ENCODE measurements at regions not wholly inside any gene's neighbourhood (a gene's known extent, or its start where the extent isn't known, plus 50 kb on each side); places are given as distances from the start of the nearest gene placed in this dataset.

DNA sequence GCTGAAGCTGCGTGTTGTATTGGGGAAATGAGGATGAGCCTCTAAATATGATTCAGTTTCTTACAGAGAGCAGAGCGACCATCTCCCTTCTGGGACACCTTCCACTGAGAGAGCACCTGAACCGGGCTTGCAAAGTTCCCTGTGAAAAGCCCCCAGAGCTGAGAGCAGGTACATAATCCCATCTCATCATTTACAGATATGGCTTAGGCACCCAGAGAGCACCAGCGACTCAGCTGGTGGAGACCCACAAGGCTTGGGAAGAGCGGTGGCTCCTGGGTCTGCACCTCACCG lies 324.3 kb upstream of the IRX4 start (continued):
- TF ChIP-seq, protein P1, sequence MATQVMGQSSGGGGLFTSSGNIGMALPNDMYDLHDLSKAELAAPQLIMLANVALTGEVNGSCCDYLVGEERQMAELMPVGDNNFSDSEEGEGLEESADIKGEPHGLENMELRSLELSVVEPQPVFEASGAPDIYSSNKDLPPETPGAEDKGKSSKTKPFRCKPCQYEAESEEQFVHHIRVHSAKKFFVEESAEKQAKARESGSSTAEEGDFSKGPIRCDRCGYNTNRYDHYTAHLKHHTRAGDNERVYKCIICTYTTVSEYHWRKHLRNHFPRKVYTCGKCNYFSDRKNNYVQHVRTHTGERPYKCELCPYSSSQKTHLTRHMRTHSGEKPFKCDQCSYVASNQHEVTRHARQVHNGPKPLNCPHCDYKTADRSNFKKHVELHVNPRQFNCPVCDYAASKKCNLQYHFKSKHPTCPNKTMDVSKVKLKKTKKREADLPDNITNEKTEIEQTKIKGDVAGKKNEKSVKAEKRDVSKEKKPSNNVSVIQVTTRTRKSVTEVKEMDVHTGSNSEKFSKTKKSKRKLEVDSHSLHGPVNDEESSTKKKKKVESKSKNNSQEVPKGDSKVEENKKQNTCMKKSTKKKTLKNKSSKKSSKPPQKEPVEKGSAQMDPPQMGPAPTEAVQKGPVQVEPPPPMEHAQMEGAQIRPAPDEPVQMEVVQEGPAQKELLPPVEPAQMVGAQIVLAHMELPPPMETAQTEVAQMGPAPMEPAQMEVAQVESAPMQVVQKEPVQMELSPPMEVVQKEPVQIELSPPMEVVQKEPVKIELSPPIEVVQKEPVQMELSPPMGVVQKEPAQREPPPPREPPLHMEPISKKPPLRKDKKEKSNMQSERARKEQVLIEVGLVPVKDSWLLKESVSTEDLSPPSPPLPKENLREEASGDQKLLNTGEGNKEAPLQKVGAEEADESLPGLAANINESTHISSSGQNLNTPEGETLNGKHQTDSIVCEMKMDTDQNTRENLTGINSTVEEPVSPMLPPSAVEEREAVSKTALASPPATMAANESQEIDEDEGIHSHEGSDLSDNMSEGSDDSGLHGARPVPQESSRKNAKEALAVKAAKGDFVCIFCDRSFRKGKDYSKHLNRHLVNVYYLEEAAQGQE (IDR thresholded peaks at IDR 0.05; ENCODE audit: unreplicated experiment) = no peak
- TF ChIP-seq POLR2AphosphoS5 (IDR thresholded peaks at IDR 0.05; ENCODE audit: low read depth) = no peak

DNA sequence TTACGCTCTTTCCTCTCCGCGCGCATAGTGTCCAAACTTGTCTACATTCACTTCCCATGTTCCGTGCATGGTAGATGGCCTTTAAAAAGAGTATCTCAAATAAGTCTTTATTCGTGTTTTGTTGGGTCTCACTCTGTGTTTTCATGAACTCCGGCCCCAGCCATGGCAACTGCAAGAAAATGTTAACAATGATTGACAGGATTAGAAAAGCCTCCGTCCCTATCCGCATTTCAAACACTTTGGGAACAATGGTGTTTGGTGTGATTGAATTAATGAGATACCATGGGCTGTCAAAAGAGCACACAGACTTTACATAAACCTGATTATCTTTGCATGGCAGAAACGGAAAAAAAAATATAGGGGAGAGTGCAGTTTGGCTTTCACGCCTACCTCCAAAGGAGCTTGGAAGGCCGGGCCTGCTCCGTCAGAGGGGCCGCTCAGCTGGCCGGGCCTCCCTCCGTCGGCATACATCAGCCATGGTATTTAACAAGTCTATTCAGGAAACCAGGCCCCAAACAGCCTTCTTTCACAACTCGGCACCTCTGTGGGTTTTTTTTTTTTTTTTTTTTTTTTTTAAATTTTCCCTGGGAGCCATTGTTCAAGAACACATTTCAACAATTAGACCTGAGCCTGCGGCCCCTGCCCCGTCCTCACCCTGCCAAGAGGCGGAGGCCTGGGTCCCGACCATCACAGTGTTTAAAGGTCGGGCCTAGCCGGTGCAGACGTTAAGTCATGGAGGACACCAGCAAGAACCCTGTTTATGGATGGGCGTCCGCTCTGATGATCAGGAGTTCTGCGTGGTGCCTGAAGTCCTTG lies 323.8 kb upstream of the IRX4 start:
- Histone ChIP-seq H4K20me1 (replicated peaks; ENCODE audit: insufficient read depth) (no peaks in the 10 kb centered on the region), H3K4me2 (no peak overlapping the region), H3F3A (replicated peaks; ENCODE audit: low read depth) (no peaks in the 10 kb centered on the region), H2AFZ (no peak overlapping the region), H3K36me3 (ENCODE audit: insufficient read depth) (no peaks in the 10 kb centered on the region), H3K9me2 (ENCODE audit: insufficient read depth) (peaks cover 2% of the 10 kb centered on the region; the same call in 1 of the 2 replicates), H3K4me3 (no peak overlapping the region), H3K27ac (ENCODE audit: low read depth) (no peak overlapping the region), H3K27me3 (ENCODE audit: insufficient read depth) (no peaks in the 10 kb centered on the region), H3K4me1 (ENCODE audit: insufficient read depth) (no peaks in the 10 kb centered on the region; the same call in 1 of the 2 replicates), H3K79me2 (replicated peaks; ENCODE audit: insufficient read depth) (no peaks in the 10 kb centered on the region)
- Mint-ChIP-seq H3K9me3 (no peaks in the 10 kb centered on the region), H3K4me1 (peaks cover 28% of the 10 kb centered on the region), H3K27me3 (ENCODE audit: insufficient read depth, low read depth, poor library complexity) (peaks cover 2% of the 10 kb centered on the region), H3K4me3 (no peak overlapping the region), H3K27ac (no peak overlapping the region), H3K36me3 (ENCODE audit: low read depth) (no peaks in the 10 kb centered on the region)
- DNase-seq (ENCODE audit: low spot score) = no peak
- TF ChIP-seq EZH2 (IDR thresholded peaks at IDR 0.05; ENCODE audit: low read depth, unreplicated experiment) (no peak), CREB1 (CRISPR knock-in tag; IDR thresholded peaks at IDR 0.05; ENCODE audit: low read depth) (no peak), ZNF114 (CRISPR knock-in tag; IDR thresholded peaks at IDR 0.05) (no peak), EZH2phosphoT487 (IDR thresholded peaks at IDR 0.05; ENCODE audit: unreplicated experiment) (no peak)
- TF ChIP-seq, protein P2, sequence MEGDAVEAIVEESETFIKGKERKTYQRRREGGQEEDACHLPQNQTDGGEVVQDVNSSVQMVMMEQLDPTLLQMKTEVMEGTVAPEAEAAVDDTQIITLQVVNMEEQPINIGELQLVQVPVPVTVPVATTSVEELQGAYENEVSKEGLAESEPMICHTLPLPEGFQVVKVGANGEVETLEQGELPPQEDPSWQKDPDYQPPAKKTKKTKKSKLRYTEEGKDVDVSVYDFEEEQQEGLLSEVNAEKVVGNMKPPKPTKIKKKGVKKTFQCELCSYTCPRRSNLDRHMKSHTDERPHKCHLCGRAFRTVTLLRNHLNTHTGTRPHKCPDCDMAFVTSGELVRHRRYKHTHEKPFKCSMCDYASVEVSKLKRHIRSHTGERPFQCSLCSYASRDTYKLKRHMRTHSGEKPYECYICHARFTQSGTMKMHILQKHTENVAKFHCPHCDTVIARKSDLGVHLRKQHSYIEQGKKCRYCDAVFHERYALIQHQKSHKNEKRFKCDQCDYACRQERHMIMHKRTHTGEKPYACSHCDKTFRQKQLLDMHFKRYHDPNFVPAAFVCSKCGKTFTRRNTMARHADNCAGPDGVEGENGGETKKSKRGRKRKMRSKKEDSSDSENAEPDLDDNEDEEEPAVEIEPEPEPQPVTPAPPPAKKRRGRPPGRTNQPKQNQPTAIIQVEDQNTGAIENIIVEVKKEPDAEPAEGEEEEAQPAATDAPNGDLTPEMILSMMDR (conservative IDR thresholded peaks at IDR 0.05; ENCODE audit: low read depth in 2 of 2) = no peak
- TF ChIP-seq, protein P3, sequence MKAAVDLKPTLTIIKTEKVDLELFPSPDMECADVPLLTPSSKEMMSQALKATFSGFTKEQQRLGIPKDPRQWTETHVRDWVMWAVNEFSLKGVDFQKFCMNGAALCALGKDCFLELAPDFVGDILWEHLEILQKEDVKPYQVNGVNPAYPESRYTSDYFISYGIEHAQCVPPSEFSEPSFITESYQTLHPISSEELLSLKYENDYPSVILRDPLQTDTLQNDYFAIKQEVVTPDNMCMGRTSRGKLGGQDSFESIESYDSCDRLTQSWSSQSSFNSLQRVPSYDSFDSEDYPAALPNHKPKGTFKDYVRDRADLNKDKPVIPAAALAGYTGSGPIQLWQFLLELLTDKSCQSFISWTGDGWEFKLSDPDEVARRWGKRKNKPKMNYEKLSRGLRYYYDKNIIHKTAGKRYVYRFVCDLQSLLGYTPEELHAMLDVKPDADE (IDR thresholded peaks at IDR 0.05) = no peak
- TF ChIP-seq, protein P4, sequence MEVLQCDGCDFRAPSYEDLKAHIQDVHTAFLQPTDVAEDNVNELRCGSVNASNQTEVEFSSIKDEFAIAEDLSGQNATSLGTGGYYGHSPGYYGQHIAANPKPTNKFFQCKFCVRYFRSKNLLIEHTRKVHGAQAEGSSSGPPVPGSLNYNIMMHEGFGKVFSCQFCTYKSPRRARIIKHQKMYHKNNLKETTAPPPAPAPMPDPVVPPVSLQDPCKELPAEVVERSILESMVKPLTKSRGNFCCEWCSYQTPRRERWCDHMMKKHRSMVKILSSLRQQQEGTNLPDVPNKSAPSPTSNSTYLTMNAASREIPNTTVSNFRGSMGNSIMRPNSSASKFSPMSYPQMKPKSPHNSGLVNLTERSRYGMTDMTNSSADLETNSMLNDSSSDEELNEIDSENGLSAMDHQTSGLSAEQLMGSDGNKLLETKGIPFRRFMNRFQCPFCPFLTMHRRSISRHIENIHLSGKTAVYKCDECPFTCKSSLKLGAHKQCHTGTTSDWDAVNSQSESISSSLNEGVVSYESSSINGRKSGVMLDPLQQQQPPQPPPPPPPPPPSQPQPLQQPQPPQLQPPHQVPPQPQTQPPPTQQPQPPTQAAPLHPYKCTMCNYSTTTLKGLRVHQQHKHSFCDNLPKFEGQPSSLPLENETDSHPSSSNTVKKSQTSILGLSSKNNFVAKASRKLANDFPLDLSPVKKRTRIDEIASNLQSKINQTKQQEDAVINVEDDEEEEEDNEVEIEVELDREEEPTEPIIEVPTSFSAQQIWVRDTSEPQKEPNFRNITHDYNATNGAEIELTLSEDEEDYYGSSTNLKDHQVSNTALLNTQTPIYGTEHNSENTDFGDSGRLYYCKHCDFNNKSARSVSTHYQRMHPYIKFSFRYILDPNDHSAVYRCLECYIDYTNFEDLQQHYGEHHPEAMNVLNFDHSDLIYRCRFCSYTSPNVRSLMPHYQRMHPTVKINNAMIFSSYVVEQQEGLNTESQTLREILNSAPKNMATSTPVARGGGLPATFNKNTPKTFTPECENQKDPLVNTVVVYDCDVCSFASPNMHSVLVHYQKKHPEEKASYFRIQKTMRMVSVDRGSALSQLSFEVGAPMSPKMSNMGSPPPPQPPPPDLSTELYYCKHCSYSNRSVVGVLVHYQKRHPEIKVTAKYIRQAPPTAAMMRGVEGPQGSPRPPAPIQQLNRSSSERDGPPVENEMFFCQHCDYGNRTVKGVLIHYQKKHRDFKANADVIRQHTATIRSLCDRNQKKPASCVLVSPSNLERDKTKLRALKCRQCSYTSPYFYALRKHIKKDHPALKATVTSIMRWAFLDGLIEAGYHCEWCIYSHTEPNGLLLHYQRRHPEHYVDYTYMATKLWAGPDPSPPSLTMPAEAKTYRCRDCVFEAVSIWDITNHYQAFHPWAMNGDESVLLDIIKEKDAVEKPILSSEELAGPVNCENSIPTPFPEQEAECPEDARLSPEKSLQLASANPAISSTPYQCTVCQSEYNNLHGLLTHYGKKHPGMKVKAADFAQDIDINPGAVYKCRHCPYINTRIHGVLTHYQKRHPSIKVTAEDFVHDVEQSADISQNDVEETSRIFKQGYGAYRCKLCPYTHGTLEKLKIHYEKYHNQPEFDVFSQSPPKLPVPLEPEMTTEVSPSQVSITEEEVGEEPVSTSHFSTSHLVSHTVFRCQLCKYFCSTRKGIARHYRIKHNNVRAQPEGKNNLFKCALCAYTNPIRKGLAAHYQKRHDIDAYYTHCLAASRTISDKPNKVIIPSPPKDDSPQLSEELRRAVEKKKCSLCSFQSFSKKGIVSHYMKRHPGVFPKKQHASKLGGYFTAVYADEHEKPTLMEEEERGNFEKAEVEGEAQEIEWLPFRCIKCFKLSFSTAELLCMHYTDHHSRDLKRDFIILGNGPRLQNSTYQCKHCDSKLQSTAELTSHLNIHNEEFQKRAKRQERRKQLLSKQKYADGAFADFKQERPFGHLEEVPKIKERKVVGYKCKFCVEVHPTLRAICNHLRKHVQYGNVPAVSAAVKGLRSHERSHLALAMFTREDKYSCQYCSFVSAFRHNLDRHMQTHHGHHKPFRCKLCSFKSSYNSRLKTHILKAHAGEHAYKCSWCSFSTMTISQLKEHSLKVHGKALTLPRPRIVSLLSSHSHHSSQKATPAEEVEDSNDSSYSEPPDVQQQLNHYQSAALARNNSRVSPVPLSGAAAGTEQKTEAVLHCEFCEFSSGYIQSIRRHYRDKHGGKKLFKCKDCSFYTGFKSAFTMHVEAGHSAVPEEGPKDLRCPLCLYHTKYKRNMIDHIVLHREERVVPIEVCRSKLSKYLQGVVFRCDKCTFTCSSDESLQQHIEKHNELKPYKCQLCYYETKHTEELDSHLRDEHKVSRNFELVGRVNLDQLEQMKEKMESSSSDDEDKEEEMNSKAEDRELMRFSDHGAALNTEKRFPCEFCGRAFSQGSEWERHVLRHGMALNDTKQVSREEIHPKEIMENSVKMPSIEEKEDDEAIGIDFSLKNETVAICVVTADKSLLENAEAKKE (CRISPR knock-in tag; IDR thresholded peaks at IDR 0.05) = no peak
- ATAC-seq = peak; percentile 33

Measured in GM23338 (cell line).